ENCODE measurements at regions not wholly inside any gene's neighbourhood (a gene's known extent, or its start where the extent isn't known, plus 50 kb on each side); places are given as distances from the start of the nearest gene placed in this dataset.

- Mint-ChIP-seq H3K9me3 (ENCODE audit: low read depth) (no peaks in the 10 kb centered on the region), H3K27ac (ENCODE audit: unreplicated experiment) (no peak overlapping the region), H3K4me3 (ENCODE audit: unreplicated experiment) (no peak overlapping the region), H3K27me3 (ENCODE audit: low read depth) (no peaks in the 10 kb centered on the region), H3K36me3 (ENCODE audit: low read depth) (no peaks in the 10 kb centered on the region), H3K4me1 (ENCODE audit: low read depth) (peaks cover 18% of the 10 kb centered on the region)
- no peak for TF ChIP-seq CTCF (IDR thresholded peaks at IDR 0.05)
- DNase-seq (ENCODE audit: low spot score): no peak
These were observed 266.9 kb upstream of the PTGER4 start for GRCh38 chr5:40412771-40413170.

GRCh38 chr5:40410964-40411635 lies 268.6 kb upstream of the PTGER4 start:
- TF ChIP-seq CTCF (IDR thresholded peaks at IDR 0.05): no peak
- Mint-ChIP-seq H3K27me3 (ENCODE audit: low read depth) (no peaks in the 10 kb centered on the region), H3K4me1 (ENCODE audit: low read depth) (peaks cover 18% of the 10 kb centered on the region), H3K9me3 (ENCODE audit: low read depth) (no peaks in the 10 kb centered on the region), H3K4me3 (ENCODE audit: unreplicated experiment) (no peak overlapping the region), H3K27ac (ENCODE audit: unreplicated experiment) (no peak overlapping the region), H3K36me3 (ENCODE audit: low read depth) (no peaks in the 10 kb centered on the region)
- no peak for DNase-seq (ENCODE audit: low spot score)

- Mint-ChIP-seq H3K36me3 (ENCODE audit: low read depth) (no peaks in the 10 kb centered on the region), H3K4me3 (ENCODE audit: unreplicated experiment) (no peak overlapping the region), H3K27ac (ENCODE audit: unreplicated experiment) (peak overlapping the region; percentile 35), H3K27me3 (ENCODE audit: low read depth) (no peaks in the 10 kb centered on the region), H3K9me3 (ENCODE audit: low read depth) (no peaks in the 10 kb centered on the region), H3K4me1 (ENCODE audit: low read depth) (peaks cover 18% of the 10 kb centered on the region)
- no peak for DNase-seq (ENCODE audit: low spot score)
- TF ChIP-seq CTCF (IDR thresholded peaks at IDR 0.05): no peak
These were observed 269.4 kb upstream of the PTGER4 start for GRCh38 chr5:40410231-40410861.

- H3K36me3 Mint-ChIP-seq (ENCODE audit: low read depth): no peaks in the 10 kb centered on the region
- no peak overlapping the region for H3K4me3 Mint-ChIP-seq (ENCODE audit: unreplicated experiment)
- no peaks in the 10 kb centered on the region for H3K9me3 Mint-ChIP-seq (ENCODE audit: low read depth)
- no peaks in the 10 kb centered on the region for H3K27me3 Mint-ChIP-seq (ENCODE audit: low read depth)
- H3K4me1 Mint-ChIP-seq (ENCODE audit: low read depth): peaks cover 22% of the 10 kb centered on the region
- TF ChIP-seq CTCF (IDR thresholded peaks at IDR 0.05): no peak
- no peak overlapping the region for H3K27ac Mint-ChIP-seq (ENCODE audit: unreplicated experiment)
- no peak for DNase-seq (ENCODE audit: low spot score)
These were observed 270.1 kb upstream of the PTGER4 start for GRCh38 chr5:40409601-40410000.

GRCh38 chr5:40406741-40407211 lies 272.9 kb upstream of the PTGER4 start:
- Mint-ChIP-seq H3K9me3 (ENCODE audit: low read depth) (no peaks in the 10 kb centered on the region), H3K27me3 (ENCODE audit: low read depth) (no peaks in the 10 kb centered on the region), H3K27ac (ENCODE audit: unreplicated experiment) (no peak overlapping the region), H3K4me3 (ENCODE audit: unreplicated experiment) (no peak overlapping the region), H3K36me3 (ENCODE audit: low read depth) (no peaks in the 10 kb centered on the region), H3K4me1 (ENCODE audit: low read depth) (peaks cover 29% of the 10 kb centered on the region)
- TF ChIP-seq CTCF (IDR thresholded peaks at IDR 0.05): no peak
- no peak for DNase-seq (ENCODE audit: low spot score)
